T-cell (primary cell): ENCODE measurements at regions not wholly inside any gene's neighbourhood (a gene's known extent, or its start where the extent isn't known, plus 50 kb on each side); places are given as distances from the start of the nearest gene placed in this dataset.
"Not testable (repeated sequence)": the region's sequence is repeated elsewhere in the genome, so short reads cannot be mapped to it uniquely, and the experiment has no call there.

Experiments used
- ATAC-seq, 4 experiments: fragments of 200-7000 bp in 3 of 4; fragments of 150-1000 bp in 1 of 4; cut with Tn5 transposase; replicated peaks in 1 of 4; 1 replicate in 3 of 4; 2 replicates in 1 of 4; pipeline ENCODE4 v1.10.0; 2021; ENCODE audit warnings: moderate library complexity in 3 of 4, mild to moderate bottlenecking in 2 of 4, moderate number of reproducible peaks in 1 of 4
- CTCF ChIA-PET, 2 donors: fragments of 300-600 bp; sonication (Branson Sonifier 250); formaldehyde crosslinking; loops; one replicate each; lab custom pipeline; 2022; ENCODE audit warnings: antibody characterized with exemption in 2 of 2; lab: Charles Lee
- POLR2A ChIA-PET, 2 donors: fragments of 300-600 bp; sonication (Branson Sonifier 250); formaldehyde crosslinking; loops; one replicate each; lab custom pipeline; 2022; ENCODE audit warnings: antibody characterized with exemption in 2 of 2; lab: Charles Lee
- DNase-seq, 35 experiments: peaks; one replicate each; pipeline versions ENCODE4 v3.0.0 to v3.0.0-alpha.2; 2013 to 2023
- H3K27ac ChIP-seq: one replicate; pipeline ENCODE4 v1.5.1; 2013; ENCODE audit warnings: low read length
- H3K27me3 ChIP-seq, 2 experiments: replicated peaks in 1 of 2; 1 replicate in 1 of 2; 2 replicates in 1 of 2; pipeline versions ENCODE4 v1.6.1 to v1.7.0; 2013; ENCODE audit warnings: low read length in 1 of 2, mixed read lengths in 1 of 2; ENCODE audit not compliant: control insufficient read depth in 2 of 2, insufficient read depth in 2 of 2; ENCODE audit errors: extremely low read depth in 1 of 2
- H3K36me3 ChIP-seq, 2 donors: 1 replicate in 1 of 2; 2 replicates in 1 of 2; pipeline versions ENCODE4 v1.6.1 to v1.7.0; 2013; ENCODE audit warnings: low read length in 1 of 2; ENCODE audit not compliant: control insufficient read depth in 2 of 2, insufficient read depth in 1 of 2; ENCODE audit errors: extremely low read depth in 1 of 2
- H3K4me1 ChIP-seq, 2 experiments: 1 replicate in 1 of 2; 2 replicates in 1 of 2; pipeline versions ENCODE4 v1.6.1 to v1.7.0; 2013; ENCODE audit warnings: low read length in 2 of 2, mixed read lengths in 1 of 2; ENCODE audit not compliant: insufficient read depth in 2 of 2, control insufficient read depth in 1 of 2; ENCODE audit errors: extremely low read depth in 1 of 2
- H3K4me3 ChIP-seq, 2 donors: 1 replicate in 1 of 2; 2 replicates in 1 of 2; pipeline versions ENCODE4 v1.5.1 to v1.7.0; 2013; ENCODE audit warnings: mild to moderate bottlenecking in 2 of 2, low read length in 1 of 2, moderate library complexity in 1 of 2; ENCODE audit not compliant: control insufficient read depth in 1 of 2; ENCODE audit errors: extremely low read depth in 1 of 2
- H3K9me3 ChIP-seq: 2 replicates; pipeline ENCODE4 v1.7.0; 2013
- H3K27ac Mint-ChIP-seq, 2 donors: one replicate each; pipeline ENCODE4 v1.8.0; 2020 to 2021; ENCODE audit warnings: mild to moderate bottlenecking in 2 of 2, mixed read lengths in 2 of 2
- H3K27me3 Mint-ChIP-seq, 2 donors: one replicate each; pipeline ENCODE4 v1.8.0; 2021 to 2022; ENCODE audit warnings: mixed read lengths in 2 of 2
- H3K36me3 Mint-ChIP-seq: one replicate; pipeline ENCODE4 v1.8.0; 2021; ENCODE audit warnings: mixed read lengths
- H3K4me1 Mint-ChIP-seq, 3 donors: one replicate each; pipeline ENCODE4 v1.8.0; 2020 to 2022; ENCODE audit warnings: mixed read lengths in 3 of 3, mild to moderate bottlenecking in 1 of 3
- H3K4me3 Mint-ChIP-seq, 3 donors: one replicate each; pipeline ENCODE4 v1.8.0; 2020 to 2022; ENCODE audit warnings: mild to moderate bottlenecking in 3 of 3, mixed read lengths in 3 of 3, moderate library complexity in 3 of 3
- H3K9me3 Mint-ChIP-seq, 3 donors: one replicate each; pipeline ENCODE4 v1.8.0; 2020 to 2022; ENCODE audit warnings: mixed read lengths in 3 of 3
- WGBS: methylation state at CpG from one replicate; pipeline ENCODE4 v1.1.5; 2013; ENCODE audit warnings: missing lambda C conversion rate; ENCODE audit not compliant: insufficient coverage; 5-methylcytosine and 5-hydroxymethylcytosine counted together

DNA sequence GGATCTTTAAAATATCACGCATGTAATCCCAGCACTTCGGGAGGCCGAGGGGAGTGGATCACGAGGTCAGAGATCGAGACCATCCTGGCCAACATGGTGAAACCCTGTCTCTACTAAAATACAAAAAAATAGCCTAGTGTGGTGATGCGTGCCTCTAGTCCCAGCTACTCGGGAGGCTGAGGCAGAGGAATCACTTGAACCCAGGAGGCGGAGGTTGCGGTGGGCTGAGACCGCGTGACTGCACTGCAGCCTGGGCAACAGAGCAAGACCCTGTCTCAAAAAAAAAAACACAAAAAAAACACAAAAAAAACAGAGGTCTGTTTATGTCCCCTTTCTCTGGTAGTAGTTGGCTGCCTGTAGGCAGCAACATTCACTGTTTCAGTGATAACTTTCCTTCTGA, 404.3 kb downstream of the CD83 start:
- ATAC-seq, H3K4me1 ChIP-seq, H3K27ac Mint-ChIP-seq, DNase-seq, POLR2A ChIA-PET, H3K27me3 ChIP-seq, H3K36me3 ChIP-seq, H3K9me3 ChIP-seq, H3K4me3 ChIP-seq, H3K36me3 Mint-ChIP-seq, H3K27me3 Mint-ChIP-seq, H3K4me1 Mint-ChIP-seq, H3K4me3 Mint-ChIP-seq, H3K27ac ChIP-seq, H3K9me3 Mint-ChIP-seq: not testable (repeated sequence)
- 92% methylated on average over 5 of the region's 11 CpGs for WGBS
- CTCF ChIA-PET: interaction anchor here (0.7 kb wide), 2 partner anchors 138 to 923 kb away, joined by 3 read pairs; no protein-coding TSS in a partner anchor

DNA sequence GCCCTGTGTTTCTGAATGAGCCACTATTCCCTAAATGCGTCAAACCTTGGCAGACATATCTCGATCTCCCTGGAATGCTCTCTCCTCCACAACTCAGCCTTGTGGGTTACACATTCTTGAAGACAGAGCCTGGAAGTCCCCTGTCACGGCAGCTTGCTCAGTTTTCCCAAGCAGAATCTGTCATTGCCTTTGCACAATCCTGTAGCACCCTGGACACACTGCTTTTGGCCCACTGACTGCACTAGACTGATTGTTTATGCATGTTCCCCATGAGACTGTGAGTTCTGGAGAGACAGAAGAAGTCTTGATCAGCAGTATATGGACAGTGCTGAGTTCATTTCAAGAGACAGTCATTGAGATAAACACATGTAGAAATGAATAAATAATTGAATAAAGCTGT, 406.7 kb downstream of the CD83 start:
- H3K9me3 ChIP-seq: no peaks in the 10 kb centered on the region
- peaks cover 3% of the 10 kb centered on the region for H3K36me3 Mint-ChIP-seq
- DNase-seq (no peak), ATAC-seq (no peak)
- H3K36me3 ChIP-seq: no peaks in the 10 kb centered on the region
- 79% methylated on average over 2 of the region's 3 CpGs for WGBS
- no peaks in the 10 kb centered on the region for H3K4me1 ChIP-seq
- H3K9me3 Mint-ChIP-seq: peaks cover 4 to 9% (median 4%) of the 10 kb centered on the region in 3 donors
- no peak overlapping the region for H3K4me3 ChIP-seq
- H3K4me1 Mint-ChIP-seq: no peaks in the 10 kb centered on the region
- H3K27me3 Mint-ChIP-seq: no peaks in the 10 kb centered on the region
- H3K27me3 ChIP-seq: no peaks in the 10 kb centered on the region
- CTCF ChIA-PET: no interaction called here
- no peak overlapping the region for H3K27ac Mint-ChIP-seq
- no peak overlapping the region for H3K27ac ChIP-seq
- POLR2A ChIA-PET: no interaction called here
- H3K4me3 Mint-ChIP-seq: no peak overlapping the region

DNA sequence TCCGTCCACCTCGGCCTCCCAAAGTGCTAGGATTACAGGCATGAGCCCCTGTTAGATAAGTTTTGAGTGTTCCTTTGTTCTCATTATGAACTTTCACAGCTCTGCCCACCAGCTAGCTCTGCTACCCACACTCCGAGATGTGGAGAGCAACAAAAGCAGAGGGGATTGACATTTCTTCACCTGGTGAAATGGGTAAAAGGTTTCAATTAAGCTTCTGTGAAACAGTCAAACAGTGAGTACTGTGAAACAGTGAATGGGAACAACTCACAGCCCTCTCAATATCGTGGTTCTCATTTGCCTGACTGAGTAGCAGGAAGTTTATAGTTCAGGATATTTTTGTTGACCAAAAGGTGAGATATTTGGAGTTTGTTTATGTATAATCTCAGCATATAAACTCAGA, 412.8 kb downstream of the CD83 start:
- Mint-ChIP-seq H3K27ac (no peak overlapping the region), H3K27me3 (no peaks in the 10 kb centered on the region), H3K36me3 (peaks cover 3% of the 10 kb centered on the region), H3K4me3 (no peak overlapping the region), H3K4me1 (no peaks in the 10 kb centered on the region), H3K9me3 (peaks cover 4 to 9% (median 4%) of the 10 kb centered on the region in 3 donors)
- Histone ChIP-seq H3K36me3 (no peaks in the 10 kb centered on the region), H3K27me3 (no peaks in the 10 kb centered on the region), H3K4me3 (no peak overlapping the region), H3K4me1 (no peaks in the 10 kb centered on the region), H3K9me3 (no peaks in the 10 kb centered on the region), H3K27ac (no peak overlapping the region)
- DNase-seq (no peak), ATAC-seq (no peak)
- CTCF ChIA-PET: interaction anchor here in 1 of 2 donors (0.7 kb wide), 2 partner anchors 477 to 904 kb away, joined by 3 to 6 read pairs; no protein-coding TSS in a partner anchor
- POLR2A ChIA-PET: no interaction called here
- no CpG with 5 or more reads among the region's 4 CpGs for WGBS

DNA sequence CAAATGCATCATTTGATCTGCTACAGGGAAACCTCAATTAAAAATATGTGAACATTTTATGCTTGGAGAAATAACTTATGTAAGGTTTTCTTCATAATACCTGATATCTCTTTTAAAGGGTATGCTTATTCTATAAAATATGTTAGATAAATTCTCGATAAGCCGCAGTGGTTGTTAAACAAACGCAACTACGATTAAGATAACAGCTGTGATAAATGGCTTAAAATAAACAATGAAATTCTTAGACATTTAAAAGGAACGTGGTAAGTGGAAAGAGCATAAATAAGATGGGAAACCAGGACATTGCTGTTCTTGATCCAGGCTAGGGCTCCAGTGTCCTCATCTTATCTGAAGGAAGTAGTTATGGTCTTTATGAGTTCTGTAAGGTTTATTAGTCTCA, 415.9 kb downstream of the CD83 start:
- Mint-ChIP-seq H3K4me3 (no peak overlapping the region), H3K27me3 (no peaks in the 10 kb centered on the region), H3K4me1 (no peaks in the 10 kb centered on the region), H3K9me3 (no peaks in the 10 kb centered on the region), H3K36me3 (no peaks in the 10 kb centered on the region), H3K27ac (no peak overlapping the region)
- no peaks in the 10 kb centered on the region for H3K36me3 ChIP-seq
- ChIA-PET CTCF (interaction anchor here in 1 of 2 donors (0.6 kb wide), 1 partner anchor 12 kb away, joined by 5 read pairs; no protein-coding TSS in a partner anchor), POLR2A (no interaction called here)
- WGBS: no CpG with 5 or more reads among the region's 5 CpGs
- no peaks in the 10 kb centered on the region for H3K9me3 ChIP-seq
- no peak for DNase-seq
- H3K4me1 ChIP-seq: no peaks in the 10 kb centered on the region
- H3K4me3 ChIP-seq: no peak overlapping the region
- H3K27me3 ChIP-seq: no peaks in the 10 kb centered on the region
- ATAC-seq: no peak
- H3K27ac ChIP-seq: no peak overlapping the region

DNA sequence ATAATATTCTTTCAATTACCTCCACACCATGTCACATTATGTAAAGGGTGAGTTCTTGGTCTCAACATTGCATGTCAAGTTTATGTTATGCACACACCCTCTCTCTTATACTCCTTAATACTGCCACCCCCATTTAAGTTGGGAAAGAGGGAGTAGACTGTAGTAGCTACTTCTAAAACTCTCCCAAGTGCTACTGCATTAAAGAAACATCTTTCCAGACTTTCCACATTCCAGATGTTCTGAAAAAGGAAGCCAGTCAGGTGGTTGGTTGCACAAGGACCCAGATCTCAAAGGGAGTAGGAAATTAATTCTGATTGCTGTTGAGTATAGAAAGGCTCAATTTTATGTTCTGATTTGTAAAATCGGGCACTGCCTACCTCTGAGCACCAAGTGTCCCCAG, 419.5 kb downstream of the CD83 start:
- H3K27ac Mint-ChIP-seq: no peak overlapping the region
- ChIA-PET POLR2A (no interaction called here), CTCF (no interaction called here)
- Histone ChIP-seq H3K4me3 (no peak overlapping the region), H3K9me3 (no peaks in the 10 kb centered on the region), H3K27ac (no peak overlapping the region), H3K4me1 (peaks cover 0 to 2% of the 10 kb centered on the region in 2 experiments), H3K36me3 (no peaks in the 10 kb centered on the region), H3K27me3 (no peaks in the 10 kb centered on the region)
- H3K27me3 Mint-ChIP-seq: no peaks in the 10 kb centered on the region
- no peaks in the 10 kb centered on the region for H3K9me3 Mint-ChIP-seq
- no CpG with 5 or more reads among the region's 1 CpG for WGBS
- no peaks in the 10 kb centered on the region for H3K36me3 Mint-ChIP-seq
- no peak overlapping the region for H3K4me3 Mint-ChIP-seq
- no peak for ATAC-seq
- DNase-seq: no peak
- H3K4me1 Mint-ChIP-seq: peaks cover 5 to 8% (median 7%) of the 10 kb centered on the region in 3 donors

DNA sequence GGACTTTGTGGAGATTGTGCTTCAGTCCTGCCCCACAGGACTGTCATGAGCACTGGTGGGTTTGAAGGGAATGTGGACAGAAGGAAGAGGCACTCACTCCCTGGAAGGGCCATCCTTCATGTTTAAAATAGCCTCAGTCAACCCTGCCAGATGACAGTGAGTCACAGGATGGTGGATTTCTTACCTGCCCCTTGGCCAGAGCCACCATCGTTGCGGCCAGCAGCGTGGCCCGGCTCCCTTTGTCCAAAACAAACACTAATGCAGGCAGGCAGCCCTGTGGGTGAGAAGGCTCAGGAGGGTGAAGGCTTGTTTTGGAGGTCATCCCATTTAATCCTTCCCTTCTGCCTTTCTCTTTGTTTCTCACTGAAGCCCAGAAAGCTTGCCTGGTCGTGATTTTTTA, 422.7 kb downstream of the CD83 start:
- CTCF ChIA-PET: no interaction called here
- no CpG with 5 or more reads among the region's 5 CpGs for WGBS
- ATAC-seq (no peak), DNase-seq (no peak)
- no peak overlapping the region for H3K4me3 Mint-ChIP-seq
- H3K36me3 Mint-ChIP-seq: no peaks in the 10 kb centered on the region
- POLR2A ChIA-PET: no interaction called here
- Histone ChIP-seq H3K27ac (no peak overlapping the region), H3K9me3 (no peaks in the 10 kb centered on the region), H3K4me1 (peaks cover 0 to 2% of the 10 kb centered on the region in 2 experiments), H3K4me3 (no peak overlapping the region), H3K27me3 (no peaks in the 10 kb centered on the region), H3K36me3 (no peaks in the 10 kb centered on the region)
- no peaks in the 10 kb centered on the region for H3K9me3 Mint-ChIP-seq
- H3K27me3 Mint-ChIP-seq: no peaks in the 10 kb centered on the region
- H3K4me1 Mint-ChIP-seq: peaks cover 17 to 21% (median 19%) of the 10 kb centered on the region in 3 donors
- H3K27ac Mint-ChIP-seq: no peak overlapping the region
